Stimulated activated CD8-positive, alpha-beta memory T cell treated with anti-CD3 and anti-CD28 coated beads, Interleukin-12 subunit alpha, Interleukin-12 subunit beta, amount 100 ng/mL, for 24 hours (primary cell): ENCODE measurements at regions not wholly inside any gene's neighbourhood (a gene's known extent, or its start where the extent isn't known, plus 50 kb on each side); places are given as distances from the start of the nearest gene placed in this dataset.
"Not testable (repeated sequence)": the region's sequence is repeated elsewhere in the genome, so short reads cannot be mapped to it uniquely, and the experiment has no call there.

Experiments used
- DNase-seq: peaks from one replicate; pipeline ENCODE4 v3.0.0-alpha.2; 2020; ENCODE audit errors: extremely low read depth

- no peak for DNase-seq
Measured at GRCh38 chr15:62907275-62907674, 135.3 kb upstream of the TPM1 start.

- not testable (repeated sequence) for DNase-seq
Measured at GRCh38 chr15:62908341-62908740, 134.2 kb upstream of the TPM1 start.

GRCh38 chr15:62909257-62909656 is 133.3 kb upstream of the TPM1 start:
- no peak for DNase-seq

GRCh38 chr15:62912282-62912681 is 130.3 kb upstream of the TPM1 start:
- DNase-seq, result no peak

GRCh38 chr15:62912808-62913207 is 129.7 kb upstream of the TPM1 start:
- DNase-seq, result no peak

- no peak for DNase-seq
Measured at GRCh38 chr15:62913246-62913645, 129.3 kb upstream of the TPM1 start.

- DNase-seq, result no peak
Measured at GRCh38 chr15:62914461-62915079, 128.0 kb upstream of the TPM1 start.

- DNase-seq, result no peak
Measured at GRCh38 chr15:62920682-62921502, 121.7 kb upstream of the TPM1 start.

- no peak for DNase-seq
Measured at GRCh38 chr15:62922514-62922913, 120.0 kb upstream of the TPM1 start.

GRCh38 chr15:62925875-62926274 is 116.7 kb upstream of the TPM1 start:
- DNase-seq, result no peak

- no peak for DNase-seq
Measured at GRCh38 chr15:62927196-62927595, 115.4 kb upstream of the TPM1 start.

- no peak for DNase-seq
Measured at GRCh38 chr15:62927836-62928235, 114.7 kb upstream of the TPM1 start.

GRCh38 chr15:62928242-62928999 is 114.1 kb upstream of the TPM1 start:
- DNase-seq, result no peak

- no peak for DNase-seq
Measured at GRCh38 chr15:62929000-62929357, 113.6 kb upstream of the TPM1 start.

GRCh38 chr15:62931650-62932049 is 110.9 kb upstream of the TPM1 start:
- DNase-seq, result no peak

GRCh38 chr15:62932436-62932835 is 110.1 kb upstream of the TPM1 start:
- no peak for DNase-seq

GRCh38 chr15:62933386-62933785 is 109.2 kb upstream of the TPM1 start:
- DNase-seq, result no peak

- DNase-seq, result no peak
Measured at GRCh38 chr15:62934236-62934971, 108.1 kb upstream of the TPM1 start.

GRCh38 chr15:62935300-62936081 is 107.1 kb upstream of the TPM1 start:
- no peak for DNase-seq

- DNase-seq, result no peak
Measured at GRCh38 chr15:62938825-62939224, 103.7 kb upstream of the TPM1 start.

GRCh38 chr15:62940093-62940754 is 102.3 kb upstream of the TPM1 start:
- no peak for DNase-seq
